ENCODE measurements at regions not wholly inside any gene's neighbourhood (a gene's known extent, or its start where the extent isn't known, plus 50 kb on each side); places are given as distances from the start of the nearest gene placed in this dataset.

DNA sequence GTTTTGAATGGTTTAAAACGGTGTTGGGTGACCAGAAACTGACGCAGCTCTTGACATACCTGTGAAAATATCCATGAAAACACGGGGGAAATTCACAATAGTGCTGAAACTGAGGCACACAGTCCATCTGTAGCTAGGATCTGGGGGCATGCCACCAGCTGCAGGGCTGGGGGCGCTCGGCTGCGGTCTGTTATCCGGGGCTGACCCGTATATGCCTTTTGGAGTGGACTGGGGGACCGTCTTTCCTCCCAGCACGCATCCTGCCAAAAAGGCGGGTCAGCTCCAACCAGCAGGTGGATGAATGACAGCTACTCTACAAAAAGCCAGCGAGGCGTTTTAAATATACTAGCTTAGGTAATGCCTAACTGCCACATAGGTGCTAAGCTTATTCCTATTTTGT lies 729.8 kb downstream of the QKI start:
- intact Hi-C loops (cut with micrococcal nuclease) = no loop called here
- no peak for DNase-seq (ENCODE audit: unreplicated experiment)
- H3K27me3 Mint-ChIP-seq (ENCODE audit: insufficient read depth, unreplicated experiment) = no peaks in the 10 kb centered on the region
- ChIA-PET POLR2A (no interaction called here), CTCF (interaction anchor here (0.5 to 0.6 kb wide), 2 partner anchors 522 to 1246 kb away, joined by 3 read pairs; no protein-coding TSS in a partner anchor)
- H3K4me1 Mint-ChIP-seq (ENCODE audit: insufficient read depth, unreplicated experiment) = peaks cover 6% of the 10 kb centered on the region
- no peak overlapping the region for H3K27ac Mint-ChIP-seq (ENCODE audit: low read depth, unreplicated experiment)
- no peak for TF ChIP-seq CTCF (IDR thresholded peaks at IDR 0.05; ENCODE audit: unreplicated experiment)
- no peak overlapping the region for H3K4me3 Mint-ChIP-seq (ENCODE audit: unreplicated experiment)
- no TSS peak for BruUV-seq (replicated peaks)
- H3K36me3 Mint-ChIP-seq (ENCODE audit: insufficient read depth, unreplicated experiment) = no peaks in the 10 kb centered on the region
- no peaks in the 10 kb centered on the region for H3K9me3 Mint-ChIP-seq (ENCODE audit: unreplicated experiment)

GRCh38 chr6:164142322-164142721 lies 727.8 kb downstream of the QKI start:
- Mint-ChIP-seq H3K27me3 (ENCODE audit: insufficient read depth, unreplicated experiment) (no peaks in the 10 kb centered on the region), H3K36me3 (ENCODE audit: insufficient read depth, unreplicated experiment) (no peaks in the 10 kb centered on the region), H3K4me3 (ENCODE audit: unreplicated experiment) (no peak overlapping the region), H3K4me1 (ENCODE audit: insufficient read depth, unreplicated experiment) (no peaks in the 10 kb centered on the region), H3K27ac (ENCODE audit: low read depth, unreplicated experiment) (no peak overlapping the region), H3K9me3 (ENCODE audit: unreplicated experiment) (no peaks in the 10 kb centered on the region)
- BruUV-seq (replicated peaks) = no TSS peak
- DNase-seq (ENCODE audit: unreplicated experiment) = no peak
- intact Hi-C loops (cut with micrococcal nuclease) = no loop called here
- ChIA-PET CTCF (no interaction called here), POLR2A (no interaction called here)
- TF ChIP-seq CTCF (IDR thresholded peaks at IDR 0.05; ENCODE audit: unreplicated experiment) = no peak

- Mint-ChIP-seq H3K4me1 (ENCODE audit: insufficient read depth, unreplicated experiment) (no peaks in the 10 kb centered on the region), H3K9me3 (ENCODE audit: unreplicated experiment) (no peaks in the 10 kb centered on the region), H3K36me3 (ENCODE audit: insufficient read depth, unreplicated experiment) (no peaks in the 10 kb centered on the region), H3K27ac (ENCODE audit: low read depth, unreplicated experiment) (no peak overlapping the region), H3K27me3 (ENCODE audit: insufficient read depth, unreplicated experiment) (no peaks in the 10 kb centered on the region), H3K4me3 (ENCODE audit: unreplicated experiment) (no peak overlapping the region)
- POLR2A ChIA-PET = no interaction called here
- TF ChIP-seq CTCF (IDR thresholded peaks at IDR 0.05; ENCODE audit: unreplicated experiment) = no peak
- DNase-seq (ENCODE audit: unreplicated experiment) = no peak
- CTCF ChIA-PET = no interaction called here
- BruUV-seq (replicated peaks) = no TSS peak
- intact Hi-C loops (cut with micrococcal nuclease) = no loop called here
These were observed 721.1 kb downstream of the QKI start for GRCh38 chr6:164135511-164136132.

- Mint-ChIP-seq H3K9me3 (ENCODE audit: unreplicated experiment) (no peaks in the 10 kb centered on the region), H3K36me3 (ENCODE audit: insufficient read depth, unreplicated experiment) (no peaks in the 10 kb centered on the region), H3K4me3 (ENCODE audit: unreplicated experiment) (no peak overlapping the region), H3K27me3 (ENCODE audit: insufficient read depth, unreplicated experiment) (no peaks in the 10 kb centered on the region), H3K4me1 (ENCODE audit: insufficient read depth, unreplicated experiment) (no peaks in the 10 kb centered on the region), H3K27ac (ENCODE audit: low read depth, unreplicated experiment) (no peak overlapping the region)
- DNase-seq (ENCODE audit: unreplicated experiment) = peak; percentile 48
- ChIA-PET CTCF (no interaction called here), POLR2A (no interaction called here)
- intact Hi-C loops (cut with micrococcal nuclease) = no loop called here
- no TSS peak for BruUV-seq (replicated peaks)
- no peak for TF ChIP-seq CTCF (IDR thresholded peaks at IDR 0.05; ENCODE audit: unreplicated experiment)
These were observed 718.6 kb downstream of the QKI start for GRCh38 chr6:164133095-164133494.
